ENCODE measurements at regions not wholly inside any gene's neighbourhood (a gene's known extent, or its start where the extent isn't known, plus 50 kb on each side); places are given as distances from the start of the nearest gene placed in this dataset.
"Not testable (repeated sequence)": the region's sequence is repeated elsewhere in the genome, so short reads cannot be mapped to it uniquely, and the experiment has no call there.

GRCh38 chr11:130979386-130979972, 63.2 kb upstream of the SNX19 start:
- no peak for DNase-seq

GRCh38 chr11:130980071-130980862, 64.0 kb upstream of the SNX19 start:
- no peak for DNase-seq

- not testable (repeated sequence) for DNase-seq
These were observed 68.0 kb upstream of the SNX19 start for GRCh38 chr11:130984241-130984640.

GRCh38 chr11:130992788-130993187, 76.5 kb upstream of the SNX19 start:
- no peak for DNase-seq

GRCh38 chr11:130994043-130994442, 77.8 kb upstream of the SNX19 start:
- no peak for DNase-seq

GRCh38 chr11:130995266-130995665, 79.0 kb upstream of the SNX19 start:
- DNase-seq = no peak

GRCh38 chr11:130997278-130997677, 81.0 kb upstream of the SNX19 start:
- no peak for DNase-seq

GRCh38 chr11:130999086-130999485, 82.8 kb upstream of the SNX19 start:
- no peak for DNase-seq

GRCh38 chr11:130999992-131000770, 83.9 kb upstream of the SNX19 start:
- no peak for DNase-seq

- DNase-seq = no peak
These were observed 85.9 kb upstream of the SNX19 start for GRCh38 chr11:131002145-131002544.

- DNase-seq = no peak
These were observed 89.5 kb upstream of the SNX19 start for GRCh38 chr11:131005829-131006228.

- DNase-seq = no peak
These were observed 108.7 kb upstream of the SNX19 start for GRCh38 chr11:131025020-131025419.

- DNase-seq = no peak
These were observed 109.3 kb upstream of the SNX19 start for GRCh38 chr11:131025421-131026125.

- no peak for DNase-seq
These were observed 111.2 kb upstream of the SNX19 start for GRCh38 chr11:131027491-131027890.

- DNase-seq = no peak
These were observed 116.9 kb upstream of the SNX19 start for GRCh38 chr11:131033151-131033651.

- DNase-seq = no peak
These were observed 120.2 kb upstream of the SNX19 start for GRCh38 chr11:131036514-131036913.

- DNase-seq = no peak
These were observed 121.6 kb upstream of the SNX19 start for GRCh38 chr11:131037873-131038272.

- DNase-seq = no peak
These were observed 122.3 kb upstream of the SNX19 start for GRCh38 chr11:131038597-131038996.

- no peak for DNase-seq
These were observed 125.2 kb upstream of the SNX19 start for GRCh38 chr11:131041331-131042040.

GRCh38 chr11:131042041-131042390, 125.7 kb upstream of the SNX19 start:
- DNase-seq = no peak

GRCh38 chr11:131043251-131043650, 127.0 kb upstream of the SNX19 start:
- no peak for DNase-seq

GRCh38 chr11:131044851-131045250, 128.6 kb upstream of the SNX19 start:
- no peak for DNase-seq
